ENCODE measurements at regions not wholly inside any gene's neighbourhood (a gene's known extent, or its start where the extent isn't known, plus 50 kb on each side); places are given as distances from the start of the nearest gene placed in this dataset.
"Not testable (repeated sequence)": the region's sequence is repeated elsewhere in the genome, so short reads cannot be mapped to it uniquely, and the experiment has no call there.

DNA sequence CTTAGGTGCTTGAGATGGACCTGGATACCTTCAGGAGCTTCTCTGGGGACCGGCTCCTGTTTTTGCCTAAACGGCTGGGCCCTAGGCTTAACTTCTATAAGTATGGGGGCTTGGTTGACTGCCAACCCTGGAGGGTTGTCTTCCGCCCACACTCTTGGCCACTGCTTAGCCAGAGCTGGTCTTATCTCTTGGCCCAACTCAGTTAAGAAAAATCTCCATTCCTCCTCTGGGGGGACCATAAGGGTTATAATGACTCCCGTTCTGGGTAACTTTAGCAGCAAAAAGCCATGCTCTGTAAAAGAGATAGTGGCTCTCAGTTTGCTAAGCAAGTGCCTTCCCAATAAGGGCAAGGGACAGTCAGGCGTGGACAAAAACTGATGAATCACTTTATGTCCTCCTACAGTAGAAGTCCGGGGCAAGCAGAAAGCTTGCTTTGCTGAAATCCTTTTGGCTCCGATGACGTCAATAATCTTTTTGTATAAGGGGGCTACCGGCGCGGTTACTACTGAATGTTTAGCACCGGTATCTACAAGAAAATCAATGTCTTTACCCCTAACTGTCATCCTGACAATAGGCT is 130.0 kb upstream of the CCZ1B start:
- not testable (repeated sequence) for TF ChIP-seq CTCF (IDR thresholded peaks at IDR 0.05); ZFX (IDR thresholded peaks at IDR 0.05; ENCODE audit: borderline replicate concordance)
